C1 segment of cervical spinal cord (tissue), 14 donors: ENCODE measurements at regions not wholly inside any gene's neighbourhood (a gene's known extent, or its start where the extent isn't known, plus 50 kb on each side); places are given as distances from the start of the nearest gene placed in this dataset.
"Not testable (repeated sequence)": the region's sequence is repeated elsewhere in the genome, so short reads cannot be mapped to it uniquely, and the experiment has no call there.

Experiments used
- DNase-seq, 14 donors: peaks; one replicate each; lab custom pipeline; 2025; lab: John Stamatoyannopoulos, UW

GRCh38 chr6:2307799-2308198 lies 62.4 kb upstream of the GMDS start:
- no peak for DNase-seq

DNA sequence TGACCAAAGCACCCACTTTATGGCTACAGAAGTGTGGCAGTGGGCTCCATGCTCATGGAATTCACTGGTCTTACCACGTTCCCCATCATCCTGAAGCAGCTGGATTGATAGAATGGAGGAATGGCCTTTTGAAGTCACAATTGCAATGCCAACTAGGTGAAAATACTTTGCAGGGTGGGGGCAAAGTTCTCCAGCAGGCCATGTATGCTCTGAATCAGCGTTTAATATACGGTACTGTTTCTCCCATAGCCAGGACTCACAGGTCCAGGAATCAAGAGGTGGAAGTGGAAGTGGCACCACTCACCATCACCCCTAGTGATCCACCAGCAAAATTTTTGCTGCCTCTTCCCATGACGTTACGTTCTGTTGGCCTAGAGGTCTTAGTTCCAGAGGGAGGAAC lies 60.5 kb upstream of the GMDS start:
- DNase-seq: no peak

DNA sequence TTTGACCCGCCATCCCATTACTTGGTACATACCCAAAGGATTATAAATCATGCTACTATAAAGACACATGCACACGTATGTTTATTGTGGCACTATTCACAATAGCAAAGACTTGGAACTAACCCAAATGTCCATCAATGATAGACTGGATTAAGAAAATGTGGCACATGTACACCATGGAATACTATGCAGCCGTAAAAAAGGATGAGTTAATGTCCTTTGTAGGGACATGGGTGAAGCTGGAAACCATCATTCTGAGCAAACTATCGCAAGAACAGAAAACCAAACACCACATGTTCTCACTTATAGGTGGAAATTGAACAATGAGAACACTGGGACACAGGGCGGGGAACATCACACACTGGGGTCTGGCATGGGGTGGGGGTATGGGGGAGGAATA lies 57.1 kb upstream of the GMDS start:
- not testable (repeated sequence) for DNase-seq

GRCh38 chr6:2296781-2297180 lies 51.4 kb upstream of the GMDS start:
- no peak for DNase-seq
